Glutamatergic neuron (in vitro differentiated cells): ENCODE measurements at regions not wholly inside any gene's neighbourhood (a gene's known extent, or its start where the extent isn't known, plus 50 kb on each side); places are given as distances from the start of the nearest gene placed in this dataset.

Experiments
- DNase-seq: peaks from one replicate; pipeline ENCODE4 v3.0.0; 2022
- H3K27ac Mint-ChIP-seq: one replicate; pipeline ENCODE4 v1.8.0; 2020; ENCODE audit warnings: mild to moderate bottlenecking, mixed read lengths, inconsistent platforms; ENCODE audit not compliant: unreplicated experiment
- H3K27me3 Mint-ChIP-seq: one replicate; pipeline ENCODE4 v1.8.0; 2020; ENCODE audit warnings: mild to moderate bottlenecking, moderate library complexity, mixed read lengths, inconsistent platforms; ENCODE audit not compliant: unreplicated experiment
- H3K36me3 Mint-ChIP-seq: one replicate; pipeline ENCODE4 v1.8.0; 2020; ENCODE audit warnings: mild to moderate bottlenecking, mixed read lengths, inconsistent platforms; ENCODE audit not compliant: unreplicated experiment
- H3K4me1 Mint-ChIP-seq: one replicate; pipeline ENCODE4 v1.8.0; 2020; ENCODE audit warnings: mild to moderate bottlenecking, low read depth, mixed read lengths, inconsistent platforms; ENCODE audit not compliant: unreplicated experiment
- H3K4me3 Mint-ChIP-seq: one replicate; pipeline ENCODE4 v1.8.0; 2020; ENCODE audit warnings: mild to moderate bottlenecking, mixed read lengths, inconsistent platforms; ENCODE audit not compliant: unreplicated experiment
- H3K9me3 Mint-ChIP-seq: one replicate; pipeline ENCODE4 v1.8.0; 2020; ENCODE audit warnings: mild to moderate bottlenecking, moderate library complexity, mixed read lengths, inconsistent platforms; ENCODE audit not compliant: unreplicated experiment
- CTCF ChIP-seq: fragments of 200-600 bp; sonication (generic); IDR thresholded peaks from one replicate; pipeline ENCODE4 v1.5.0; 2021; ENCODE audit not compliant: partially characterized antibody, unreplicated experiment

GRCh38 chr2:81648370-81648769, 1343.8 kb upstream of the LRRTM1 start:
- Mint-ChIP-seq H3K27me3 (peaks cover 2% of the 10 kb centered on the region), H3K9me3 (peaks cover 1% of the 10 kb centered on the region), H3K36me3 (no peaks in the 10 kb centered on the region), H3K27ac (no peak overlapping the region), H3K4me3 (no peak overlapping the region), H3K4me1 (peaks cover 30% of the 10 kb centered on the region)
- DNase-seq, result no peak
- TF ChIP-seq CTCF, result no peak

- H3K27me3 Mint-ChIP-seq, result peaks cover 1% of the 10 kb centered on the region
- H3K27ac Mint-ChIP-seq, result no peak overlapping the region
- H3K4me3 Mint-ChIP-seq, result no peak overlapping the region
- DNase-seq, result no peak
- TF ChIP-seq CTCF, result no peak
- H3K9me3 Mint-ChIP-seq, result peaks cover 1% of the 10 kb centered on the region
- peaks cover 30% of the 10 kb centered on the region for H3K4me1 Mint-ChIP-seq
- peaks cover 2% of the 10 kb centered on the region for H3K36me3 Mint-ChIP-seq
Measured at GRCh38 chr2:81647715-81648230, 1343.2 kb upstream of the LRRTM1 start.

- Mint-ChIP-seq H3K9me3 (peaks cover 1% of the 10 kb centered on the region), H3K36me3 (peaks cover 6% of the 10 kb centered on the region), H3K4me1 (peaks cover 30% of the 10 kb centered on the region), H3K4me3 (no peak overlapping the region), H3K27ac (no peak overlapping the region), H3K27me3 (no peaks in the 10 kb centered on the region)
- no peak for TF ChIP-seq CTCF
- no peak for DNase-seq
Measured at GRCh38 chr2:81645745-81646301, 1341.3 kb upstream of the LRRTM1 start.

GRCh38 chr2:81644189-81644588, 1339.6 kb upstream of the LRRTM1 start:
- Mint-ChIP-seq H3K27ac (peak overlapping the region; percentile 62), H3K36me3 (peaks cover 6% of the 10 kb centered on the region), H3K4me3 (peak overlapping the region; percentile 10), H3K4me1 (peaks cover 30% of the 10 kb centered on the region), H3K9me3 (no peaks in the 10 kb centered on the region), H3K27me3 (no peaks in the 10 kb centered on the region)
- peak; percentile 21 for DNase-seq
- no peak for TF ChIP-seq CTCF

DNA sequence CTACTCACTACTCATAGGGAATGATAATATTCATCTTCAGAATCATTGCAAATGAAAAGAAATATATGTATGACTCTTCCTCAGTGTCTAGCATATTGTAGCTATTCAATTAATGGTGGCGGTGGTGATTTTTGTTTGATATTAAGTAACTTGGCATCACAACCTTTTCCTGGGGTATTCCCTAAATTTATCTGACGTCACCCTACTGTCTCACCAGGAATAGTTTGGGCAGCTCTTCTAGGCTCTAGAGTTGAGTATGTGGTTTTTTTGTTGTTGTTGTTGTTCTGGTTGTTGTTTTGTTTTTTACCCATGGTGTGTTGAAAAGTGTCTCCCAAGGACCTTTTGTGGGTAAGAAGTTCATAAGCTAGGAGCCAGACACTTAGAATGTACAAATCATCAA, 1320.3 kb upstream of the LRRTM1 start:
- Mint-ChIP-seq H3K27me3 (no peaks in the 10 kb centered on the region), H3K36me3 (no peaks in the 10 kb centered on the region), H3K9me3 (no peaks in the 10 kb centered on the region), H3K4me1 (no peaks in the 10 kb centered on the region), H3K4me3 (no peak overlapping the region), H3K27ac (no peak overlapping the region)
- no peak for DNase-seq
- no peak for TF ChIP-seq CTCF
